ENCODE measurements at regions not wholly inside any gene's neighbourhood (a gene's known extent, or its start where the extent isn't known, plus 50 kb on each side); places are given as distances from the start of the nearest gene placed in this dataset.

DNA sequence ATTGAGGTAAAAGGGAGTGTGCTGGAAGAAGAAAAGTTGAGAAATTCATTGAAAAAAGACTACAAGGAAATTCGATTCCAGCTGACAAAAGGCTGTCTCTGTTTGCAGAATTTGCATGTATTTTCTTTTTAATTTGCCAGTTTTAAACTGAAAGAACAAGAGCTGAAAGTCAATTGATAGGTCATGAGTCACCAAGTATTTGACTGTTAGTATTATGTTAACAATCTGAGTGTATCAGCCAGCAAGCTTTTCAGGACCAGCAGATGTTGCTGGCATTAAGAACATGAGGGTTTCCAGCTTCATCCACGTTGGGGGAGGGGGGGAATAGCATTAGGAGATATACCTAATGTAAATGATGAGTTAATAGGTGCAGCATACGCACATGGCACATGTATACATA is 726.7 kb downstream of the METTL15 start:
- H3K27me3 Mint-ChIP-seq (ENCODE audit: low read depth, unreplicated experiment), result no peaks in the 10 kb centered on the region
- DNase-seq (ENCODE audit: low read depth) (peak; percentile 94), FAIRE-seq (peak; percentile 96)
- Histone ChIP-seq H3K9me3 (ENCODE audit: insufficient read depth, low read depth, low read length) (no peaks in the 10 kb centered on the region), H3K36me3 (ENCODE audit: insufficient read depth, low read length) (no peaks in the 10 kb centered on the region), H2AFZ (ENCODE audit: low read depth, low read length) (no peak overlapping the region), H3K27me3 (ENCODE audit: insufficient read depth, low read length) (no peaks in the 10 kb centered on the region), H4K20me1 (ENCODE audit: insufficient read depth, low read length) (no peaks in the 10 kb centered on the region), H3K9ac (ENCODE audit: low read length) (peak overlapping the region; percentile 73), H3K4me3 (ENCODE audit: insufficient read depth, low read depth, low read length) (no peak overlapping the region), H3K4me2 (ENCODE audit: low read length) (peak overlapping the region; percentile 54), H3K79me2 (ENCODE audit: insufficient read depth, low read length) (no peaks in the 10 kb centered on the region), H3K27ac (ENCODE audit: low read depth, low read length) (peak overlapping the region; percentile 97), H3K4me1 (ENCODE audit: insufficient read depth, low read length) (peaks cover 49% of the 10 kb centered on the region)
- H3K27ac Mint-ChIP-seq (ENCODE audit: unreplicated experiment), result peak overlapping the region; percentile 99
- no peaks in the 10 kb centered on the region for H3K9me3 Mint-ChIP-seq (ENCODE audit: unreplicated experiment)
- peaks cover 50% of the 10 kb centered on the region for H3K4me1 Mint-ChIP-seq (ENCODE audit: low read depth, unreplicated experiment)
- H3K4me3 Mint-ChIP-seq (ENCODE audit: unreplicated experiment), result no peak overlapping the region
- no peak for TF ChIP-seq EZH2 (IDR thresholded peaks at IDR 0.05; ENCODE audit: insufficient read depth, low read length)
- TF ChIP-seq, protein P1, sequence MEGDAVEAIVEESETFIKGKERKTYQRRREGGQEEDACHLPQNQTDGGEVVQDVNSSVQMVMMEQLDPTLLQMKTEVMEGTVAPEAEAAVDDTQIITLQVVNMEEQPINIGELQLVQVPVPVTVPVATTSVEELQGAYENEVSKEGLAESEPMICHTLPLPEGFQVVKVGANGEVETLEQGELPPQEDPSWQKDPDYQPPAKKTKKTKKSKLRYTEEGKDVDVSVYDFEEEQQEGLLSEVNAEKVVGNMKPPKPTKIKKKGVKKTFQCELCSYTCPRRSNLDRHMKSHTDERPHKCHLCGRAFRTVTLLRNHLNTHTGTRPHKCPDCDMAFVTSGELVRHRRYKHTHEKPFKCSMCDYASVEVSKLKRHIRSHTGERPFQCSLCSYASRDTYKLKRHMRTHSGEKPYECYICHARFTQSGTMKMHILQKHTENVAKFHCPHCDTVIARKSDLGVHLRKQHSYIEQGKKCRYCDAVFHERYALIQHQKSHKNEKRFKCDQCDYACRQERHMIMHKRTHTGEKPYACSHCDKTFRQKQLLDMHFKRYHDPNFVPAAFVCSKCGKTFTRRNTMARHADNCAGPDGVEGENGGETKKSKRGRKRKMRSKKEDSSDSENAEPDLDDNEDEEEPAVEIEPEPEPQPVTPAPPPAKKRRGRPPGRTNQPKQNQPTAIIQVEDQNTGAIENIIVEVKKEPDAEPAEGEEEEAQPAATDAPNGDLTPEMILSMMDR (IDR thresholded peaks at IDR 0.05; ENCODE audit: insufficient read depth, low read depth, low read length), result no peak
- H3K36me3 Mint-ChIP-seq (ENCODE audit: low read depth, unreplicated experiment), result no peaks in the 10 kb centered on the region

DNA sequence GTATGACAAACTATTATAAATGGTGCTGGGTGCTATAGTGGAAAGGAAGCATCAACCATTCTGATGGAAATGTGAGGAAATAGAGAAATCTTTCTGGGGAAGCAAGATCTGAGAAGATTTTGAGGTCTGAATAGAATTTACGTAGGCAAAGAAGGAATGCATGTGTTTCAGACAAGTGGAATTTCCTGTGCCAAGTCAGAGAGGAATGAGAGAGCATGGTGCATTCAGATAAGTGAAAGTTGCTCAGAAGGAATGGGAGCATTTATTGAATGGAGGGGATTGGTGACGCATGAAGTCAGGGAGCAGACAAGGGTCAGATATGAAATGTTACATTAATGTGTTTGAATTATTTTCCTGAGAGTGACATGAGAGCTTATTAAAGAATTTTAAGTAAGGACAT is 725.5 kb downstream of the METTL15 start:
- no peaks in the 10 kb centered on the region for H4K20me1 ChIP-seq (ENCODE audit: insufficient read depth, low read length)
- no peak overlapping the region for H3K4me3 ChIP-seq (ENCODE audit: insufficient read depth, low read depth, low read length)
- no peaks in the 10 kb centered on the region for H3K9me3 ChIP-seq (ENCODE audit: insufficient read depth, low read depth, low read length)
- Mint-ChIP-seq H3K27me3 (ENCODE audit: low read depth, unreplicated experiment) (no peaks in the 10 kb centered on the region), H3K4me3 (ENCODE audit: unreplicated experiment) (peak overlapping the region; percentile 2), H3K27ac (ENCODE audit: unreplicated experiment) (peak overlapping the region; percentile 99), H3K36me3 (ENCODE audit: low read depth, unreplicated experiment) (no peaks in the 10 kb centered on the region), H3K4me1 (ENCODE audit: low read depth, unreplicated experiment) (peaks cover 50% of the 10 kb centered on the region), H3K9me3 (ENCODE audit: unreplicated experiment) (no peaks in the 10 kb centered on the region)
- H3K4me2 ChIP-seq (ENCODE audit: low read length), result peak overlapping the region; percentile 17
- H3K27ac ChIP-seq (ENCODE audit: low read depth, low read length), result peak overlapping the region; percentile 97
- FAIRE-seq, result peak; percentile 99
- no peaks in the 10 kb centered on the region for H3K27me3 ChIP-seq (ENCODE audit: insufficient read depth, low read length)
- no peak overlapping the region for H2AFZ ChIP-seq (ENCODE audit: low read depth, low read length)
- TF ChIP-seq EZH2 (IDR thresholded peaks at IDR 0.05; ENCODE audit: insufficient read depth, low read length), result no peak
- TF ChIP-seq, protein P1 (IDR thresholded peaks at IDR 0.05; ENCODE audit: insufficient read depth, low read depth, low read length), result no peak
- DNase-seq (ENCODE audit: low read depth), result peak; percentile 99
- peak overlapping the region; percentile 73 for H3K9ac ChIP-seq (ENCODE audit: low read length)
- peaks cover 47% of the 10 kb centered on the region for H3K4me1 ChIP-seq (ENCODE audit: insufficient read depth, low read length)
- no peaks in the 10 kb centered on the region for H3K79me2 ChIP-seq (ENCODE audit: insufficient read depth, low read length)
- no peaks in the 10 kb centered on the region for H3K36me3 ChIP-seq (ENCODE audit: insufficient read depth, low read length)

GRCh38 chr11:28833169-28833568 is 725.0 kb downstream of the METTL15 start:
- H4K20me1 ChIP-seq (ENCODE audit: insufficient read depth, low read length), result no peaks in the 10 kb centered on the region

More at GRCh38 chr11:28833169-28833568, 725.0 kb downstream of the METTL15 start:
- no peaks in the 10 kb centered on the region for H3K27me3 ChIP-seq (ENCODE audit: insufficient read depth, low read length)
- peaks cover 44% of the 10 kb centered on the region for H3K4me1 ChIP-seq (ENCODE audit: insufficient read depth, low read length)
- no peak for DNase-seq (ENCODE audit: low read depth)
- peak overlapping the region; percentile 99 for H3K27ac Mint-ChIP-seq (ENCODE audit: unreplicated experiment)
- no peak overlapping the region for H3K4me2 ChIP-seq (ENCODE audit: low read length)
- no peaks in the 10 kb centered on the region for H3K9me3 Mint-ChIP-seq (ENCODE audit: unreplicated experiment)
- FAIRE-seq, result no peak
- H3K4me3 ChIP-seq (ENCODE audit: insufficient read depth, low read depth, low read length), result no peak overlapping the region
- H3K36me3 ChIP-seq (ENCODE audit: insufficient read depth, low read length), result no peaks in the 10 kb centered on the region
- H3K79me2 ChIP-seq (ENCODE audit: insufficient read depth, low read length), result no peaks in the 10 kb centered on the region
- no peaks in the 10 kb centered on the region for H3K27me3 Mint-ChIP-seq (ENCODE audit: low read depth, unreplicated experiment)
- TF ChIP-seq EZH2 (IDR thresholded peaks at IDR 0.05; ENCODE audit: insufficient read depth, low read length), result no peak
- TF ChIP-seq, protein P1 (IDR thresholded peaks at IDR 0.05; ENCODE audit: insufficient read depth, low read depth, low read length), result no peak
- no peak overlapping the region for H3K4me3 Mint-ChIP-seq (ENCODE audit: unreplicated experiment)
- H3K4me1 Mint-ChIP-seq (ENCODE audit: low read depth, unreplicated experiment), result peaks cover 50% of the 10 kb centered on the region
- no peak overlapping the region for H2AFZ ChIP-seq (ENCODE audit: low read depth, low read length)
- H3K36me3 Mint-ChIP-seq (ENCODE audit: low read depth, unreplicated experiment), result no peaks in the 10 kb centered on the region
- peak overlapping the region; percentile 97 for H3K27ac ChIP-seq (ENCODE audit: low read depth, low read length)
- H3K9me3 ChIP-seq (ENCODE audit: insufficient read depth, low read depth, low read length), result no peaks in the 10 kb centered on the region
- H3K9ac ChIP-seq (ENCODE audit: low read length), result peak overlapping the region; percentile 51
